Bronchial epithelial cell (primary cell): ENCODE measurements at regions not wholly inside any gene's neighbourhood (a gene's known extent, or its start where the extent isn't known, plus 50 kb on each side); places are given as distances from the start of the nearest gene placed in this dataset.

Experiments
- DNase-seq: peaks from one replicate; pipeline ENCODE4 v3.0.0-alpha.2; 2010; ENCODE audit warnings: low read depth
- FAIRE-seq: peaks from 2 replicates; lab custom pipeline; 2011; peaks lifted over from hg19 to GRCh38; lab: Jason Lieb, UNC
- H3K27me3 ChIP-seq: 2 replicates; pipeline ENCODE4 v1.5.1; 2011; ENCODE audit warnings: low read length; ENCODE audit not compliant: control insufficient read depth, insufficient read depth
- H3K36me3 ChIP-seq: 2 replicates; pipeline ENCODE4 v1.5.1; 2011; ENCODE audit warnings: low read length; ENCODE audit not compliant: control insufficient read depth, insufficient read depth
- H3K4me3 ChIP-seq: 2 replicates; pipeline ENCODE4 v1.5.1; 2011; ENCODE audit warnings: mild to moderate bottlenecking, low read depth, low read length, control low read depth
- TF ChIP-seq, protein P1 (sequence below): IDR thresholded peaks from 2 replicates; pipeline ENCODE4 v1.5.1; 2011; ENCODE audit warnings: mild to moderate bottlenecking, moderate library complexity, low read length, control low read depth, inconsistent platforms; ENCODE audit not compliant: insufficient read depth, severe bottlenecking

DNA sequence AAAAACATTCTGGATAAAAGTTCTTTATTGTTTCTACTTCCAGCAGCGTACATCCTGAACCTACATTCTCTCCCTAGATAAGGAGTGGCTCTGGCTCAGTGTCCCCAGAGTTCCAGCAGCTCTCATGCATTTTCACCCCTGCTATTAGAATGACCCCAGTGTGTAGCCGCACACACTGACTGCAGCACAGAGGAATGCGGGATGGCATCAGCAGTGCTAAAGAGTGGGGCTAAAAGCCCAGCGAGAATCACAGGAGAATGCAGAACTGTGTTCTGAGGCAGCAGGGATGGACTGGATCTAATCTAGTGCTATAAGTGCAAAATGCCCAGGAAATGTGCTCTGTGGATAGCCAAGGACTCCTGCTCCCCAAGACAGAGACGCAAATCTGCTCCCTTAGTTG is 66.4 kb upstream of the TJP1 start:
- Histone ChIP-seq H3K4me3 (no peak overlapping the region), H3K36me3 (no peaks in the 10 kb centered on the region), H3K27me3 (no peaks in the 10 kb centered on the region)
- FAIRE-seq = peak; percentile 7
- DNase-seq = no peak
- TF ChIP-seq, protein P1, sequence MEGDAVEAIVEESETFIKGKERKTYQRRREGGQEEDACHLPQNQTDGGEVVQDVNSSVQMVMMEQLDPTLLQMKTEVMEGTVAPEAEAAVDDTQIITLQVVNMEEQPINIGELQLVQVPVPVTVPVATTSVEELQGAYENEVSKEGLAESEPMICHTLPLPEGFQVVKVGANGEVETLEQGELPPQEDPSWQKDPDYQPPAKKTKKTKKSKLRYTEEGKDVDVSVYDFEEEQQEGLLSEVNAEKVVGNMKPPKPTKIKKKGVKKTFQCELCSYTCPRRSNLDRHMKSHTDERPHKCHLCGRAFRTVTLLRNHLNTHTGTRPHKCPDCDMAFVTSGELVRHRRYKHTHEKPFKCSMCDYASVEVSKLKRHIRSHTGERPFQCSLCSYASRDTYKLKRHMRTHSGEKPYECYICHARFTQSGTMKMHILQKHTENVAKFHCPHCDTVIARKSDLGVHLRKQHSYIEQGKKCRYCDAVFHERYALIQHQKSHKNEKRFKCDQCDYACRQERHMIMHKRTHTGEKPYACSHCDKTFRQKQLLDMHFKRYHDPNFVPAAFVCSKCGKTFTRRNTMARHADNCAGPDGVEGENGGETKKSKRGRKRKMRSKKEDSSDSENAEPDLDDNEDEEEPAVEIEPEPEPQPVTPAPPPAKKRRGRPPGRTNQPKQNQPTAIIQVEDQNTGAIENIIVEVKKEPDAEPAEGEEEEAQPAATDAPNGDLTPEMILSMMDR = no peak

DNA sequence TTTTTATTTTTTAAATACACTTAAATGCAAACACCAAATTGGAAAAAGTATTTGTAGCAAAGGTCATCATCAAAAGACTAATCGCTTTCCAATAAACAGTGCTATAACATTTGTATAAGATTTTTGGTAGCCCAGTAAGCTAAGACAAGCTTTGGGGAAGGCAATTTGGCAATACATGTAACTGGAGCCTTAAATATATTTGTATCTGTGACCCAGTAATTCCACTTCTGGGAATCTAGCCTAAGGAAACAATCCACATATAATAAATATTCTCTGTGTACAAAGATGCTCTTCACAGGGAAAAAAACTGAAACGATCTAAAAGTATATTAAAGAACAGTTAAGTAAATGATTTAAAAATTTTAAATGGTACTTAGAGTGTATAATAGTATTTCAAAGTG is 65.5 kb upstream of the TJP1 start:
- FAIRE-seq (no peak), DNase-seq (no peak)
- TF ChIP-seq, protein P1 = no peak
- H3K36me3 ChIP-seq = no peaks in the 10 kb centered on the region
- H3K4me3 ChIP-seq = no peak overlapping the region
- no peaks in the 10 kb centered on the region for H3K27me3 ChIP-seq

DNA sequence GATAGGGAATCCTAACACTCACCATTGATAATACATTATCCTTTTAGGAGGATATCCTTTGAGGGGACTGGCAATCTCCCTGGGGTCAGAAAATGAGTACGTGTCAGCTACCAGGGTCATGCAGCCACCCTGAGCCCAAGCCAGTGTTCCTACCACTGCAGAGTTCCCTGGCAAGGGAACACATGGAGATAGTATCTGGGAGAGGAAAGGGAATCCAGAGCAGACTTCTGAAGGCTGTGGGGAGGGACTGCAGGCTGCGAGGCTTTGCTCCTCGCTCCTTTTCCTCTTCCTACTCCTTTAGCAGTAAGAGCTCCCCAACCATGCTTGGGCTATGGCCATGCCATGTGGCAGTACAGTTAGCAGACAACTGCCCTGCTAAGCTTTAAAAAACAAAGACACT is 62.9 kb upstream of the TJP1 start:
- TF ChIP-seq, protein P1 = no peak
- Histone ChIP-seq H3K27me3 (no peaks in the 10 kb centered on the region), H3K4me3 (no peak overlapping the region), H3K36me3 (no peaks in the 10 kb centered on the region)
- FAIRE-seq (no peak), DNase-seq (no peak)

DNA sequence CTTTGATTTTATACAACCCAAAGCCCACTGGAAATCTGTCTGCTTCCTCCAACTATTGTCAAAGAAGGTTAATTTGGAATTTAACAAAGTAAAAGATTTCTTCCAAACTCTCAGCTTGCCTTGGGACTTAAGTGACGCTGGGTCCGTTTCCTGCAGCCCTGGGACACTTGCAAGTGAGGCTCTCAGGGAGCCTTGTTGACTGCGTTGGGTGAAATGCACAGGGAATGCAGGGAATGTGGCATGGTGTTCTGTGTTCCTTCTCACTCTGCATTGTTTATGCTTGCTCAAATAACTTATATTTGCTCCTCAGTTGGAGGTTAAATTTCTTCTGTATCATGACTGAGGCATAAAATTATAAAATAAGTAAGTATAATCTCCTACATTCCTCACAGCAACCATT is 60.9 kb upstream of the TJP1 start:
- H3K36me3 ChIP-seq = no peaks in the 10 kb centered on the region
- TF ChIP-seq, protein P1 = no peak
- DNase-seq (no peak), FAIRE-seq (no peak)
- H3K4me3 ChIP-seq = no peak overlapping the region
- H3K27me3 ChIP-seq = no peaks in the 10 kb centered on the region

DNA sequence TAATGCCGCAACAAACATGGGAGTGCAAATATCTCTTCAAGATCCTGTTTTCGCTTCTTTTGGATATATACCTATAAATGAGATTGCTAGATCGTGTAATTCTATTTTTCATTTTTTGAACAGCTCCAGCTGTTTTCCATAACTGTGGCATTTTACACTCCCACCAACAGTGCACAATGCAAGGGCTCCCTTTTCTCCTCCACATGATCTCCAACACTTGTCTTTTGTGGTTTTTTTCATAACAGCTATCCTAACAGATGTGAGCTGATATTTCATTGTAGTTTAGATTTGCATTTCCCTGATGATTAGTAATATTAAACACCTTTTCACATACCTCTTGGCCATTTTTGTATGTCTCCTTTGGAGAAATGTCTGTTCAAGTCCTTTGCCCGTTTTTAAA is 58.6 kb upstream of the TJP1 start:
- DNase-seq (no peak), FAIRE-seq (no peak)
- Histone ChIP-seq H3K36me3 (no peaks in the 10 kb centered on the region), H3K27me3 (no peaks in the 10 kb centered on the region), H3K4me3 (no peak overlapping the region)
- TF ChIP-seq, protein P1 = no peak

DNA sequence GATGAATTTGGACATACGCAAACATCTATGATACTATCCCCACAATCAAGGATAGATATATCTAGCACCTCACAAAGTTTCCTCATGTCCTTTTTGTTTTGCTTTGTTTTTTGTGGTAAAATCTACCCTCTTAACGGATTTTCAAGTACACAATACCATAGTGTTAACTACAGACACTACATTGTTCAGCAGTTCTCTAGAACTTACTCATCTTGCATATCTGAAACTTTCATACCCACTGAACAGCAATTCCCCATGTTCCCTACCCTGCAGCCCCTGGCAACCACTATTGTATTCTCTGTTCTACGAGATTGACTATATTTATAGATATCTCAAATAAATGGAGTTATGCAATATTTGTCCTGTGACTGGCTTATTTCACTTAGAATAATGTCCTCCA is 58.1 kb upstream of the TJP1 start:
- Histone ChIP-seq H3K4me3 (no peak overlapping the region), H3K36me3 (no peaks in the 10 kb centered on the region), H3K27me3 (no peaks in the 10 kb centered on the region)
- TF ChIP-seq, protein P1 = no peak
- FAIRE-seq (no peak), DNase-seq (no peak)
